ENCODE measurements at regions not wholly inside any gene's neighbourhood (a gene's known extent, or its start where the extent isn't known, plus 50 kb on each side); places are given as distances from the start of the nearest gene placed in this dataset.

- TF ChIP-seq HOXB13 (CRISPR knock-in tag; IDR thresholded peaks at IDR 0.05; ENCODE audit: low read depth) (no peak), CHD2 (IDR thresholded peaks at IDR 0.05; ENCODE audit: low read length, partially characterized antibody) (no peak), NFE2L2 (conservative IDR thresholded peaks at IDR 0.05; ENCODE audit: low read length) (no peak), PHF8 (IDR thresholded peaks at IDR 0.05; ENCODE audit: borderline replicate concordance, low read depth) (no peak)
Measured at GRCh38 chr6:137353346-137353745, 134.2 kb upstream of the IFNGR1 start (continued).

- Histone ChIP-seq H3K9me3 (no peaks in the 10 kb centered on the region), H3K4me3 (no peak overlapping the region), H3K4me1 (peaks cover 8% of the 10 kb centered on the region; the same call in 1 of the 3 replicates), H3K27ac (no peak overlapping the region), H3K4me2 (peak overlapping the region; percentile 32; the same call in 2 of the 3 replicates)
- ATAC-seq (no peak), FAIRE-seq (no peak), DNase-seq (ENCODE audit: low read depth in 1 of 2, low spot score in 1 of 2) (peak in 1 of 2 experiments; percentile 18)
- ChIA-PET POLR2A (no interaction called here), CTCF (interaction anchor here (0.9 to 1.1 kb wide), 2 partner anchors 42 to 289 kb away, joined by 3 read pairs; no protein-coding TSS in a partner anchor)
- whole genome bisulfite sequencing (ENCODE audit: missing lambda C conversion rate) = 42% methylated on average over 6 of the region's 6 CpGs
- no peak for TF ChIP-seq JUN (IDR thresholded peaks at IDR 0.05)
- no peak for TF ChIP-seq FOXS1 (CRISPR knock-in tag; IDR thresholded peaks at IDR 0.05)
- TF ChIP-seq KDM5A (IDR thresholded peaks at IDR 0.05) = no peak
- TF ChIP-seq, protein P1, sequence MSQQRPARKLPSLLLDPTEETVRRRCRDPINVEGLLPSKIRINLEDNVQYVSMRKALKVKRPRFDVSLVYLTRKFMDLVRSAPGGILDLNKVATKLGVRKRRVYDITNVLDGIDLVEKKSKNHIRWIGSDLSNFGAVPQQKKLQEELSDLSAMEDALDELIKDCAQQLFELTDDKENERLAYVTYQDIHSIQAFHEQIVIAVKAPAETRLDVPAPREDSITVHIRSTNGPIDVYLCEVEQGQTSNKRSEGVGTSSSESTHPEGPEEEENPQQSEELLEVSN (IDR thresholded peaks at IDR 0.05; ENCODE audit: borderline replicate concordance, low read depth) = no peak
- no peak for TF ChIP-seq RAD21 (conservative IDR thresholded peaks at IDR 0.05 in 1 of 2, IDR thresholded peaks at IDR 0.05 in 1 of 2)
- TF ChIP-seq RCOR1 (IDR thresholded peaks at IDR 0.05; ENCODE audit: low read depth, low read length) = no peak
- TF ChIP-seq SREBF2 (IDR thresholded peaks at IDR 0.05) = no peak
- TF ChIP-seq HOXA7 (CRISPR knock-in tag; IDR thresholded peaks at IDR 0.05) = no peak
- TF ChIP-seq BCL3 (IDR thresholded peaks at IDR 0.05) = no peak
- TF ChIP-seq, protein P2, sequence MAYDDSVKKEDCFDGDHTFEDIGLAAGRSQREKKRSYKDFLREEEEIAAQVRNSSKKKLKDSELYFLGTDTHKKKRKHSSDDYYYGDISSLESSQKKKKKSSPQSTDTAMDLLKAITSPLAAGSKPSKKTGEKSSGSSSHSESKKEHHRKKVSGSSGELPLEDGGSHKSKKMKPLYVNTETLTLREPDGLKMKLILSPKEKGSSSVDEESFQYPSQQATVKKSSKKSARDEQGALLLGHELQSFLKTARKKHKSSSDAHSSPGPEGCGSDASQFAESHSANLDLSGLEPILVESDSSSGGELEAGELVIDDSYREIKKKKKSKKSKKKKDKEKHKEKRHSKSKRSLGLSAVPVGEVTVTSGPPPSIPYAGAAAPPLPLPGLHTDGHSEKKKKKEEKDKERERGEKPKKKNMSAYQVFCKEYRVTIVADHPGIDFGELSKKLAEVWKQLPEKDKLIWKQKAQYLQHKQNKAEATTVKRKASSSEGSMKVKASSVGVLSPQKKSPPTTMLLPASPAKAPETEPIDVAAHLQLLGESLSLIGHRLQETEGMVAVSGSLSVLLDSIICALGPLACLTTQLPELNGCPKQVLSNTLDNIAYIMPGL (CRISPR knock-in tag; IDR thresholded peaks at IDR 0.05; ENCODE audit: borderline replicate concordance) = no peak
Measured at GRCh38 chr6:137352859-137353258, 133.7 kb upstream of the IFNGR1 start.

- CTCF ChIA-PET = no interaction called here
- no peak for ATAC-seq
- POLR2A ChIA-PET = no interaction called here
- no peak overlapping the region for H3K27ac ChIP-seq
- DNase-seq (ENCODE audit: low read depth in 1 of 2, low spot score in 1 of 2) = peak in 1 of 2 experiments; percentile 34
- H3K9me3 ChIP-seq = no peaks in the 10 kb centered on the region
- H3K4me2 ChIP-seq = no peak overlapping the region
- peaks cover 8% of the 10 kb centered on the region; the same call in 1 of the 3 replicates for H3K4me1 ChIP-seq
- no peak for FAIRE-seq
- H3K4me3 ChIP-seq = no peak overlapping the region
- TF ChIP-seq BCL3 (IDR thresholded peaks at IDR 0.05) = no peak
- TF ChIP-seq KDM1A (IDR thresholded peaks at IDR 0.05; ENCODE audit: low read depth) = no peak
- TF ChIP-seq ZC3H11A (IDR thresholded peaks at IDR 0.05) = no peak
- no peak for TF ChIP-seq NR3C1 (IDR thresholded peaks at IDR 0.05)
- TF ChIP-seq RAD21 (conservative IDR thresholded peaks at IDR 0.05 in 1 of 2, IDR thresholded peaks at IDR 0.05 in 1 of 2) = no peak
- TF ChIP-seq, protein P2 (CRISPR knock-in tag; IDR thresholded peaks at IDR 0.05; ENCODE audit: borderline replicate concordance) = no peak
- no peak for TF ChIP-seq ZSCAN20 (CRISPR knock-in tag; IDR thresholded peaks at IDR 0.05)
- no peak for TF ChIP-seq FOXS1 (CRISPR knock-in tag; IDR thresholded peaks at IDR 0.05)
- TF ChIP-seq, protein P3, sequence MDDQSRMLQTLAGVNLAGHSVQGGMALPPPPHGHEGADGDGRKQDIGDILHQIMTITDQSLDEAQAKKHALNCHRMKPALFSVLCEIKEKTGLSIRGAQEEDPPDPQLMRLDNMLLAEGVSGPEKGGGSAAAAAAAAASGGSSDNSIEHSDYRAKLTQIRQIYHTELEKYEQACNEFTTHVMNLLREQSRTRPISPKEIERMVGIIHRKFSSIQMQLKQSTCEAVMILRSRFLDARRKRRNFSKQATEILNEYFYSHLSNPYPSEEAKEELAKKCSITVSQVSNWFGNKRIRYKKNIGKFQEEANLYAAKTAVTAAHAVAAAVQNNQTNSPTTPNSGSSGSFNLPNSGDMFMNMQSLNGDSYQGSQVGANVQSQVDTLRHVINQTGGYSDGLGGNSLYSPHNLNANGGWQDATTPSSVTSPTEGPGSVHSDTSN (IDR thresholded peaks at IDR 0.05) = no peak
- TF ChIP-seq NPAS2 (CRISPR knock-in tag; IDR thresholded peaks at IDR 0.05; ENCODE audit: borderline replicate concordance) = no peak
- no peak for TF ChIP-seq CHD2 (IDR thresholded peaks at IDR 0.05; ENCODE audit: low read length, partially characterized antibody)
- no peak for TF ChIP-seq PHF8 (IDR thresholded peaks at IDR 0.05; ENCODE audit: borderline replicate concordance, low read depth)
- 78% methylated on average over 5 of the region's 5 CpGs for WGBS (ENCODE audit: missing lambda C conversion rate)
Measured at GRCh38 chr6:137351890-137352289, 132.7 kb upstream of the IFNGR1 start.
